Immature natural killer cell (primary cell): ENCODE measurements at regions not wholly inside any gene's neighbourhood (a gene's known extent, or its start where the extent isn't known, plus 50 kb on each side); places are given as distances from the start of the nearest gene placed in this dataset.
"Not testable (repeated sequence)": the region's sequence is repeated elsewhere in the genome, so short reads cannot be mapped to it uniquely, and the experiment has no call there.

Experiments
- DNase-seq, 3 donors: peaks; one replicate each; pipeline ENCODE4 v3.0.0; 2022; ENCODE audit warnings: mixed read lengths in 1 of 3
- H3K27ac Mint-ChIP-seq, 6 donors: one replicate each; pipeline ENCODE4 v1.8.0; 2020; ENCODE audit warnings: mixed read lengths in 6 of 6, mild to moderate bottlenecking in 5 of 6, inconsistent platforms in 4 of 6, moderate library complexity in 3 of 6
- H3K27me3 Mint-ChIP-seq, 3 donors: one replicate each; pipeline ENCODE4 v1.8.0; 2020 to 2021; ENCODE audit warnings: low read depth in 3 of 3, mild to moderate bottlenecking in 3 of 3, mixed read lengths in 3 of 3, moderate library complexity in 3 of 3, inconsistent platforms in 1 of 3
- H3K36me3 Mint-ChIP-seq, 3 donors: one replicate each; pipeline ENCODE4 v1.8.0; 2020; ENCODE audit warnings: mixed read lengths in 3 of 3, inconsistent platforms in 2 of 3, mild to moderate bottlenecking in 2 of 3
- H3K4me1 Mint-ChIP-seq, 2 donors: one replicate each; pipeline ENCODE4 v1.8.0; 2020; ENCODE audit warnings: inconsistent platforms in 2 of 2, mild to moderate bottlenecking in 2 of 2, mixed read lengths in 2 of 2, moderate library complexity in 1 of 2
- H3K4me3 Mint-ChIP-seq, 5 donors: one replicate each; pipeline ENCODE4 v1.8.0; 2020; ENCODE audit warnings: mild to moderate bottlenecking in 5 of 5, mixed read lengths in 5 of 5, inconsistent platforms in 3 of 5, moderate library complexity in 3 of 5
- H3K9me3 Mint-ChIP-seq, 6 donors: one replicate each; pipeline ENCODE4 v1.8.0; 2020; ENCODE audit warnings: mild to moderate bottlenecking in 6 of 6, mixed read lengths in 6 of 6, inconsistent platforms in 4 of 6, moderate library complexity in 3 of 6

- Mint-ChIP-seq H3K27ac (no peak overlapping the region), H3K4me1 (peaks cover 0 to 7% of the 10 kb centered on the region in 2 donors), H3K4me3 (no peak overlapping the region), H3K9me3 (no peaks in the 10 kb centered on the region), H3K36me3 (no peaks in the 10 kb centered on the region), H3K27me3 (peaks cover 0 to 7% (median 2%) of the 10 kb centered on the region in 3 donors)
- no peak for DNase-seq
Measured at GRCh38 chr2:871175-871727, 79.4 kb upstream of the SNTG2 start.

GRCh38 chr2:870426-870825 is 80.2 kb upstream of the SNTG2 start:
- Mint-ChIP-seq H3K36me3 (no peaks in the 10 kb centered on the region), H3K4me3 (no peak overlapping the region), H3K27me3 (peaks cover 2 to 7% (median 2%) of the 10 kb centered on the region in 3 donors), H3K4me1 (peaks cover 0 to 7% of the 10 kb centered on the region in 2 donors), H3K27ac (no peak overlapping the region), H3K9me3 (no peaks in the 10 kb centered on the region)
- no peak for DNase-seq

GRCh38 chr2:869894-870293 is 80.8 kb upstream of the SNTG2 start:
- Mint-ChIP-seq H3K9me3 (no peaks in the 10 kb centered on the region), H3K36me3 (no peaks in the 10 kb centered on the region), H3K27me3 (peaks cover 2 to 5% (median 4%) of the 10 kb centered on the region in 3 donors), H3K27ac (peak overlapping the region in 1 of 6 donors; percentile 36), H3K4me3 (no peak overlapping the region), H3K4me1 (peaks cover 0 to 7% of the 10 kb centered on the region in 2 donors)
- DNase-seq, result no peak

GRCh38 chr2:869357-869871 is 81.2 kb upstream of the SNTG2 start:
- Mint-ChIP-seq H3K9me3 (no peaks in the 10 kb centered on the region), H3K27ac (peak overlapping the region in 1 of 6 donors; percentile 36), H3K36me3 (no peaks in the 10 kb centered on the region), H3K4me3 (no peak overlapping the region), H3K27me3 (peaks cover 2 to 5% (median 4%) of the 10 kb centered on the region in 3 donors), H3K4me1 (peaks cover 0 to 7% of the 10 kb centered on the region in 2 donors)
- DNase-seq, result no peak

GRCh38 chr2:868857-869256 is 81.8 kb upstream of the SNTG2 start:
- not testable (repeated sequence) for H3K27me3 Mint-ChIP-seq, H3K27ac Mint-ChIP-seq, H3K4me3 Mint-ChIP-seq

GRCh38 chr2:867296-867695 is 83.4 kb upstream of the SNTG2 start:
- Mint-ChIP-seq H3K9me3 (no peaks in the 10 kb centered on the region), H3K4me1 (peaks cover 0 to 7% of the 10 kb centered on the region in 2 donors), H3K36me3 (no peaks in the 10 kb centered on the region), H3K4me3 (no peak overlapping the region), H3K27ac (no peak overlapping the region), H3K27me3 (peaks cover 4 to 5% (median 4%) of the 10 kb centered on the region in 3 donors)
- DNase-seq, result no peak

More at GRCh38 chr2:868857-869256, 81.8 kb upstream of the SNTG2 start:
- H3K36me3 Mint-ChIP-seq, H3K9me3 Mint-ChIP-seq, H3K4me1 Mint-ChIP-seq, DNase-seq: not testable (repeated sequence)

GRCh38 chr2:866887-867286 is 83.8 kb upstream of the SNTG2 start:
- H3K36me3 Mint-ChIP-seq, result no peaks in the 10 kb centered on the region
- H3K4me3 Mint-ChIP-seq, result no peak overlapping the region

GRCh38 chr2:866009-866680 is 84.5 kb upstream of the SNTG2 start:
- H3K27ac Mint-ChIP-seq, result peak overlapping the region in 1 of 6 donors; percentile 42
- no peaks in the 10 kb centered on the region for H3K9me3 Mint-ChIP-seq
- peaks cover 0 to 7% of the 10 kb centered on the region in 2 donors for H3K4me1 Mint-ChIP-seq

More at GRCh38 chr2:866887-867286, 83.8 kb upstream of the SNTG2 start:
- Mint-ChIP-seq H3K9me3 (no peaks in the 10 kb centered on the region), H3K27me3 (peaks cover 4 to 5% (median 4%) of the 10 kb centered on the region in 3 donors), H3K4me1 (peaks cover 0 to 7% of the 10 kb centered on the region in 2 donors), H3K27ac (no peak overlapping the region)
- DNase-seq, result no peak

GRCh38 chr2:864501-865106 is 86.0 kb upstream of the SNTG2 start:
- H3K27me3 Mint-ChIP-seq, result peaks cover 3 to 5% (median 4%) of the 10 kb centered on the region in 3 donors
- no peak overlapping the region for H3K27ac Mint-ChIP-seq
- H3K4me3 Mint-ChIP-seq, result no peak overlapping the region
- no peak for DNase-seq
- H3K4me1 Mint-ChIP-seq, result peaks cover 0 to 3% of the 10 kb centered on the region in 2 donors
- H3K9me3 Mint-ChIP-seq, result no peaks in the 10 kb centered on the region
- H3K36me3 Mint-ChIP-seq, result no peaks in the 10 kb centered on the region

More at GRCh38 chr2:866009-866680, 84.5 kb upstream of the SNTG2 start:
- DNase-seq, result no peak
- no peak overlapping the region for H3K4me3 Mint-ChIP-seq
- H3K36me3 Mint-ChIP-seq, result no peaks in the 10 kb centered on the region
- peaks cover 4 to 5% (median 5%) of the 10 kb centered on the region in 3 donors for H3K27me3 Mint-ChIP-seq

GRCh38 chr2:863732-864450 is 86.8 kb upstream of the SNTG2 start:
- Mint-ChIP-seq H3K4me1 (no peaks in the 10 kb centered on the region), H3K27ac (no peak overlapping the region), H3K27me3 (peaks cover 3 to 5% (median 4%) of the 10 kb centered on the region in 3 donors), H3K4me3 (no peak overlapping the region), H3K36me3 (no peaks in the 10 kb centered on the region), H3K9me3 (no peaks in the 10 kb centered on the region)
- no peak for DNase-seq

- H3K36me3 Mint-ChIP-seq, result no peaks in the 10 kb centered on the region
- peaks cover 3 to 5% (median 4%) of the 10 kb centered on the region in 3 donors for H3K27me3 Mint-ChIP-seq
- peaks cover 0 to 1% of the 10 kb centered on the region in 2 donors for H3K4me1 Mint-ChIP-seq
- DNase-seq, result no peak
- H3K4me3 Mint-ChIP-seq, result no peak overlapping the region
- H3K27ac Mint-ChIP-seq, result no peak overlapping the region
- H3K9me3 Mint-ChIP-seq, result no peaks in the 10 kb centered on the region
Measured at GRCh38 chr2:862731-863466, 87.8 kb upstream of the SNTG2 start.

- H3K4me3 Mint-ChIP-seq, result no peak overlapping the region
- no peak for DNase-seq
- peaks cover 3 to 5% (median 4%) of the 10 kb centered on the region in 3 donors for H3K27me3 Mint-ChIP-seq
- no peak overlapping the region for H3K27ac Mint-ChIP-seq
- no peaks in the 10 kb centered on the region for H3K9me3 Mint-ChIP-seq
- H3K4me1 Mint-ChIP-seq, result peaks cover 0 to 7% of the 10 kb centered on the region in 2 donors
- no peaks in the 10 kb centered on the region for H3K36me3 Mint-ChIP-seq
Measured at GRCh38 chr2:862355-862687, 88.3 kb upstream of the SNTG2 start.

GRCh38 chr2:861655-862354 is 88.8 kb upstream of the SNTG2 start:
- peaks cover 3 to 4% (median 4%) of the 10 kb centered on the region in 3 donors for H3K27me3 Mint-ChIP-seq
- H3K27ac Mint-ChIP-seq, result no peak overlapping the region

More at GRCh38 chr2:861655-862354, 88.8 kb upstream of the SNTG2 start:
- Mint-ChIP-seq H3K4me1 (peaks cover under 1 to 12% of the 10 kb centered on the region in 2 donors), H3K36me3 (no peaks in the 10 kb centered on the region), H3K9me3 (no peaks in the 10 kb centered on the region), H3K4me3 (no peak overlapping the region)
- DNase-seq, result no peak
